ENCODE measurements at regions not wholly inside any gene's neighbourhood (a gene's known extent, or its start where the extent isn't known, plus 50 kb on each side); places are given as distances from the start of the nearest gene placed in this dataset.

DNA sequence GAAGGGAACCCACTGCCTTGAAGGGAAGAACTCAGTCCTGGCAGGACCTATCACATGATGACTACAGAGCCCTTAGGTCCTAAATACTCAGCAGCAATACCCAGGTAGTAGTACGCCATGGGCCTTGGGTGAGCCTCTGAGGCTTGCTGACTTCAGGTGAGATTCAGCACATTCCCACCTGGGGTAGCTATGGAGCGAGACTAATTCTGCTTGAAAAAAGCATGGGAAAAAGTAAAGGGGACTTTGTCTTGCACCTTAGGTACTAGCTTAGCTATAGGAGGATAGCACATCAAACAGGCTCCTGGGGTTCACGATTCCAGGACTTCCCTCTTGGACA lies 98.2 kb upstream of the MEOX2 start:
- dilution Hi-C loops (cut with HindIII; ENCODE audit: low sequenced_read_pairs, unreplicated experiment) (no loop called here), intact Hi-C loops (cut with micrococcal nuclease) (no loop called here), in situ Hi-C loops (cut with MboI; ENCODE audit: low sequenced_read_pairs) (no loop called here)
- Histone ChIP-seq H3K4me2 (ENCODE audit: low read depth, low read length) (no peak overlapping the region), H3K56ac (ENCODE audit: extremely low read depth, insufficient read depth, low read length) (no peak overlapping the region), H3K27me3 (ENCODE audit: control insufficient read depth, insufficient read depth, low read length) (no peaks in the 10 kb centered on the region), H3K4me1 (ENCODE audit: control insufficient read depth, insufficient read depth, low read length) (no peaks in the 10 kb centered on the region), H3K23ac (ENCODE audit: low read depth, low read length) (no peak overlapping the region), H2BK5ac (ENCODE audit: low read depth, low read length, poor library complexity, severe bottlenecking) (no peak overlapping the region), H4K20me1 (ENCODE audit: insufficient read depth, low read length) (no peaks in the 10 kb centered on the region), H3K79me1 (ENCODE audit: low read depth in 1 of 2, low read length in 2 of 2) (no peaks in the 10 kb centered on the region), H3K4me3 (ENCODE audit: insufficient read depth, low read depth, low read length) (no peak overlapping the region), H3K9me1 (ENCODE audit: insufficient read depth, low read length) (no peaks in the 10 kb centered on the region; the same call in 1 of the 2 replicates), H3K36me3 (ENCODE audit: control insufficient read depth, insufficient read depth, low read length) (no peaks in the 10 kb centered on the region), H4K5ac (ENCODE audit: low read depth, low read length) (no peak overlapping the region), H3K9me3 (ENCODE audit: control insufficient read depth, insufficient read depth, low read length) (no peaks in the 10 kb centered on the region), H3K27ac (ENCODE audit: insufficient read depth, low read length) (no peak overlapping the region), H2BK120ac (ENCODE audit: low read depth, low read length) (no peak overlapping the region), H2AK5ac (ENCODE audit: low read depth, low read length) (no peak overlapping the region), H3K4ac (ENCODE audit: low read depth, low read length) (no peak overlapping the region), H4K8ac (ENCODE audit: low read depth in 2 of 2, low read length in 2 of 2) (no peak overlapping the region), H2BK15ac (ENCODE audit: low read depth, low read length) (no peak overlapping the region), H4K91ac (ENCODE audit: insufficient read depth, low read depth, low read length) (no peak overlapping the region), H3K18ac (ENCODE audit: low read depth, low read length) (no peak overlapping the region), H2BK20ac (ENCODE audit: low read depth, low read length) (no peak overlapping the region), H3K9ac (ENCODE audit: low read depth, low read length) (no peak overlapping the region), H3K14ac (replicated peaks; ENCODE audit: low read depth, low read length) (no peak overlapping the region), H2AK9ac (replicated peaks; ENCODE audit: low read depth, low read length, poor library complexity) (no peak overlapping the region), H2AFZ (replicated peaks; ENCODE audit: low read length, poor library complexity) (no peak overlapping the region)
- 100% methylated on average over 1 of the region's 3 CpGs; no CpG with 5 or more reads in 1 of the 2 experiments for WGBS, 2 experiments (ENCODE audit: extremely low coverage in 2 of 2, insufficient read length in 1 of 2)
- CTCF ChIA-PET, result interaction anchor here (1.2 kb wide), 1 partner anchor 8 kb away, joined by 3 read pairs; no protein-coding TSS in a partner anchor
- DNase-seq (no peak), ATAC-seq (ENCODE audit: low read depth) (no peak)
- TF ChIP-seq POLR2A (IDR thresholded peaks at IDR 0.05; ENCODE audit: low read depth, low read length), result no peak
- TF ChIP-seq RCOR1 (IDR thresholded peaks at IDR 0.05; ENCODE audit: insufficient replicate concordance, low read length), result no peak
- no peak for TF ChIP-seq CEBPB (IDR thresholded peaks at IDR 0.05; ENCODE audit: low read depth, low read length)
- TF ChIP-seq, protein P1, sequence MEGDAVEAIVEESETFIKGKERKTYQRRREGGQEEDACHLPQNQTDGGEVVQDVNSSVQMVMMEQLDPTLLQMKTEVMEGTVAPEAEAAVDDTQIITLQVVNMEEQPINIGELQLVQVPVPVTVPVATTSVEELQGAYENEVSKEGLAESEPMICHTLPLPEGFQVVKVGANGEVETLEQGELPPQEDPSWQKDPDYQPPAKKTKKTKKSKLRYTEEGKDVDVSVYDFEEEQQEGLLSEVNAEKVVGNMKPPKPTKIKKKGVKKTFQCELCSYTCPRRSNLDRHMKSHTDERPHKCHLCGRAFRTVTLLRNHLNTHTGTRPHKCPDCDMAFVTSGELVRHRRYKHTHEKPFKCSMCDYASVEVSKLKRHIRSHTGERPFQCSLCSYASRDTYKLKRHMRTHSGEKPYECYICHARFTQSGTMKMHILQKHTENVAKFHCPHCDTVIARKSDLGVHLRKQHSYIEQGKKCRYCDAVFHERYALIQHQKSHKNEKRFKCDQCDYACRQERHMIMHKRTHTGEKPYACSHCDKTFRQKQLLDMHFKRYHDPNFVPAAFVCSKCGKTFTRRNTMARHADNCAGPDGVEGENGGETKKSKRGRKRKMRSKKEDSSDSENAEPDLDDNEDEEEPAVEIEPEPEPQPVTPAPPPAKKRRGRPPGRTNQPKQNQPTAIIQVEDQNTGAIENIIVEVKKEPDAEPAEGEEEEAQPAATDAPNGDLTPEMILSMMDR (conservative IDR thresholded peaks at IDR 0.05; ENCODE audit: low read depth, low read length), result no peak
- TF ChIP-seq MXI1 (IDR thresholded peaks at IDR 0.05; ENCODE audit: borderline replicate concordance, low read depth, low read length), result no peak
- TF ChIP-seq MAZ (IDR thresholded peaks at IDR 0.05; ENCODE audit: borderline replicate concordance, low read depth, low read length), result no peak
- no TSS peak for BruUV-seq (replicated peaks)
- POLR2A ChIA-PET (ENCODE audit: unreplicated experiment), result no interaction called here
